ENCODE measurements at regions not wholly inside any gene's neighbourhood (a gene's known extent, or its start where the extent isn't known, plus 50 kb on each side); places are given as distances from the start of the nearest gene placed in this dataset.

GRCh38 chr10:124206616-124207015 lies 113.2 kb upstream of the CHST15 start:
- Histone ChIP-seq H3K4me1 (no peaks in the 10 kb centered on the region), H3K27ac (no peak overlapping the region), H3K27me3 (no peaks in the 10 kb centered on the region), H3K9me3 (peaks cover 0 to 3% (median 1%) of the 10 kb centered on the region in 4 donors), H3K4me3 (no peak overlapping the region), H3K36me3 (no peaks in the 10 kb centered on the region)
- TF ChIP-seq EP300 (IDR thresholded peaks at IDR 0.05): no peak
- no peak for DNase-seq
- intact Hi-C loops (cut with DNase I): no loop called here
- WGBS, 2 donors: 68 to 91% methylated on average over 4 of the region's 4 CpGs

DNA sequence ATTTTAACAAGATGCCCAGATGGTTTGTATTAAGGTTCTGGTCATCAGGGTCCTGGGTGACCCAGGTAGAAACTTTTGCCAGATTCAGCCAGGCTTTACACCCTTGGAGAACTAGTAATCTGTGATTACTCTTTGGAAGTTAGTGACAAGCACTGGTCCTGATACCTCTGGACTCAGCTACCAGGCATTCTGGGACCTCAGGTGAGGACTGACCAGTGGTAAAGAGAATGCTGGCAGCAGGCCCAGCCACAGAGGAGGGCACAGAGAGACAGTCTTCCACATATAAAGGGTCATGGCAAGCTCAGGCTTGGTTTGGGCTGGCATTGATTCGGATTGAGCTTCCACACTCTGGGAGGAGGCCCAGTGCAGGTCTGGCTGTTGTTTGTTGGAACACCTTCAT lies 112.0 kb upstream of the CHST15 start:
- Histone ChIP-seq H3K4me3 (no peak overlapping the region), H3K9me3 (no peaks in the 10 kb centered on the region), H3K27ac (no peak overlapping the region), H3K36me3 (no peaks in the 10 kb centered on the region), H3K27me3 (no peaks in the 10 kb centered on the region), H3K4me1 (no peaks in the 10 kb centered on the region)
- no peak for TF ChIP-seq POLR2AphosphoS5 (IDR thresholded peaks at IDR 0.05)
- TF ChIP-seq, protein P1, sequence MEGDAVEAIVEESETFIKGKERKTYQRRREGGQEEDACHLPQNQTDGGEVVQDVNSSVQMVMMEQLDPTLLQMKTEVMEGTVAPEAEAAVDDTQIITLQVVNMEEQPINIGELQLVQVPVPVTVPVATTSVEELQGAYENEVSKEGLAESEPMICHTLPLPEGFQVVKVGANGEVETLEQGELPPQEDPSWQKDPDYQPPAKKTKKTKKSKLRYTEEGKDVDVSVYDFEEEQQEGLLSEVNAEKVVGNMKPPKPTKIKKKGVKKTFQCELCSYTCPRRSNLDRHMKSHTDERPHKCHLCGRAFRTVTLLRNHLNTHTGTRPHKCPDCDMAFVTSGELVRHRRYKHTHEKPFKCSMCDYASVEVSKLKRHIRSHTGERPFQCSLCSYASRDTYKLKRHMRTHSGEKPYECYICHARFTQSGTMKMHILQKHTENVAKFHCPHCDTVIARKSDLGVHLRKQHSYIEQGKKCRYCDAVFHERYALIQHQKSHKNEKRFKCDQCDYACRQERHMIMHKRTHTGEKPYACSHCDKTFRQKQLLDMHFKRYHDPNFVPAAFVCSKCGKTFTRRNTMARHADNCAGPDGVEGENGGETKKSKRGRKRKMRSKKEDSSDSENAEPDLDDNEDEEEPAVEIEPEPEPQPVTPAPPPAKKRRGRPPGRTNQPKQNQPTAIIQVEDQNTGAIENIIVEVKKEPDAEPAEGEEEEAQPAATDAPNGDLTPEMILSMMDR (IDR thresholded peaks at IDR 0.05): no peak
- no peak for TF ChIP-seq EP300 (IDR thresholded peaks at IDR 0.05)
- TF ChIP-seq POLR2A (IDR thresholded peaks at IDR 0.05): no peak
- WGBS, 2 donors: 86 to 96% methylated on average over 1 of the region's 1 CpG
- no peak for DNase-seq
- intact Hi-C loops (cut with DNase I): no loop called here

DNA sequence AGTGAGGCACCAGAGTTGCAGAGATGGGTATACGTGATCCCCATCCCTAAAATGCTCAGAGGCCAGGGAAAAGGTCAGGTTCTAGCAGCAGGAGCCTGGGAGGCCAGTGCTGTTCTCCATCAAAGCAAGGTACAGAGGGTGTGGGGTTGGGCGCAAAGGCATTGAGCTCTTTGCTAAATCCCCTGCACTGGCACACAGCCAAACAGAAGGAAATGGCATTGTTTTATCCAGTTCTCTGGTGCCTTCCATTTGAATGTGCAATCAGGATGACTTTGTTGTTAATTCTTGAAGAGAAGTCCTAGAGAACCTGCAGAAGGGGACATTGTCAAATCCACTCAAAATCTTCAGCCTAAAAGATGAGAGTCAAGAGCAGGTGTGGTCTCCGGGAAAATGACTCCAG lies 111.3 kb upstream of the CHST15 start:
- TF ChIP-seq EP300 (IDR thresholded peaks at IDR 0.05): no peak
- TF ChIP-seq POLR2A (IDR thresholded peaks at IDR 0.05): no peak
- TF ChIP-seq, protein P1 (IDR thresholded peaks at IDR 0.05): no peak
- no peak for TF ChIP-seq POLR2AphosphoS5 (IDR thresholded peaks at IDR 0.05)
- H3K27me3 ChIP-seq: no peaks in the 10 kb centered on the region
- no peaks in the 10 kb centered on the region for H3K9me3 ChIP-seq
- H3K36me3 ChIP-seq: no peaks in the 10 kb centered on the region
- no peak overlapping the region for H3K4me3 ChIP-seq
- no peak for DNase-seq
- no peaks in the 10 kb centered on the region for H3K4me1 ChIP-seq
- 91 to 94% methylated on average over 3 of the region's 3 CpGs for WGBS, 2 donors
- intact Hi-C loops (cut with DNase I): no loop called here
- no peak overlapping the region for H3K27ac ChIP-seq

- intact Hi-C loops (cut with DNase I): no loop called here
- Histone ChIP-seq H3K9me3 (no peaks in the 10 kb centered on the region), H3K27ac (no peak overlapping the region), H3K4me3 (no peak overlapping the region), H3K36me3 (no peaks in the 10 kb centered on the region), H3K4me1 (peaks cover 0 to 15% (median 2%) of the 10 kb centered on the region in 4 donors), H3K27me3 (no peaks in the 10 kb centered on the region)
- 85 to 93% methylated on average over 4 of the region's 4 CpGs for WGBS, 2 donors
- DNase-seq: no peak
- no peak for TF ChIP-seq EP300 (IDR thresholded peaks at IDR 0.05)
- TF ChIP-seq POLR2A (IDR thresholded peaks at IDR 0.05): no peak
- TF ChIP-seq, protein P1 (IDR thresholded peaks at IDR 0.05): no peak
- no peak for TF ChIP-seq POLR2AphosphoS5 (IDR thresholded peaks at IDR 0.05)
These were observed 106.6 kb upstream of the CHST15 start for GRCh38 chr10:124200011-124200410.

GRCh38 chr10:124198871-124199270 lies 105.5 kb upstream of the CHST15 start:
- H3K27ac ChIP-seq: no peak overlapping the region
- no peak for TF ChIP-seq POLR2A (IDR thresholded peaks at IDR 0.05)
- TF ChIP-seq EP300 (IDR thresholded peaks at IDR 0.05): no peak
- TF ChIP-seq, protein P1 (IDR thresholded peaks at IDR 0.05): no peak
- H3K4me1 ChIP-seq: peaks cover 0 to 15% (median 2%) of the 10 kb centered on the region in 4 donors
- no peaks in the 10 kb centered on the region for H3K36me3 ChIP-seq
- no peaks in the 10 kb centered on the region for H3K27me3 ChIP-seq
- intact Hi-C loops (cut with DNase I): no loop called here
- no peaks in the 10 kb centered on the region for H3K9me3 ChIP-seq
- H3K4me3 ChIP-seq: no peak overlapping the region
- 86 to 87% methylated on average over 2 of the region's 2 CpGs for WGBS, 2 donors
- no peak for DNase-seq

Data from sigmoid colon (tissue), 6 donors.